ENCODE measurements at regions not wholly inside any gene's neighbourhood (a gene's known extent, or its start where the extent isn't known, plus 50 kb on each side); places are given as distances from the start of the nearest gene placed in this dataset.
"Not testable (repeated sequence)": the region's sequence is repeated elsewhere in the genome, so short reads cannot be mapped to it uniquely, and the experiment has no call there.

DNA sequence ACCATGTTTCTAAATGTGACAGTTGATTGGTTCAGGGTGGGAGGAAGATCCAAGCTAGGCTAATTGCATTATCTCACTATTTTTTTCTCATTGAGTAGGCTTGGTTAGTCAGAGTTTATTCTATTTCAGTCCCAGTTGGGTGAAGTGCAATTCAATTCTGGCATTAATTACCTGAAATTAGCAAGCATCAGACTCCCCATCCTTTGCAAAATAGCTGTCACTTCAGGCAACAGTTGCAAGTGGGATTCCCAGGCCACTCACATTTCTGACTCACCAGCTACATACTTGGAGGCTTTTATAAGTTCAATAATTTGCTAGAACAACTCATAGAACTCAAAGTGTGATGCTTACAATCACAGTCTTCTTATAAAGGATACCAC is 155.8 kb upstream of the HAND2 start:
- DNase-seq: no peak

DNA sequence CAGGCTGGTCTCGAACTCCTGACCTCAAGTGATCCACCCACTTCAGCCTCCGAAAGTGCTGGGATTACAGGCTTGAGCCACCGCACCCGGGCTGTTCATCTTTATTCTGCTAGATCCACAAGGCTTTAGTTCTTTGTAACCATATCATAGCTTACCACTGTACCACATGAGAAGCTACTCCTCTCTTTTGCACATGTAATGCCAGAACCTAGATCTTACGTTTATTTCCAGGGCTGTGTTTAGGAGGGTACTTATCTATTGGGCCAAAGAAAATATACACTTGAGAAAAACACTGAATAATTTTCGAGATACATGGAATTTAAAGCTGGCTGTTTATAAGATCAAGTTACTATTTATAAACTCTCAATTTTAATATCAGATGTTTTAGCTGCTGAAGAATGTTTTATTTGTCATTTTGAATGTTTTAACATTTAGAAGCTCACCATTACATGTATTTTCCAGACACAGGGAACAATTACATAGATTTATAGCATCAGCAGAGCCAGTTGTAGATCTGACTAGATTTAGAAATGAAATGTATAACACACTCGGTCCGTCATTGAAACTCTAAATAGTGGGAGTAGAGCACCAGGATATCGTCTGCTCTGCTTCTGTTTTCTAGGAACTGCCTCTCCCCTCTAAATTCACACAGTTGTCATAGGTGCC is 155.3 kb upstream of the HAND2 start:
- no peak for DNase-seq

DNA sequence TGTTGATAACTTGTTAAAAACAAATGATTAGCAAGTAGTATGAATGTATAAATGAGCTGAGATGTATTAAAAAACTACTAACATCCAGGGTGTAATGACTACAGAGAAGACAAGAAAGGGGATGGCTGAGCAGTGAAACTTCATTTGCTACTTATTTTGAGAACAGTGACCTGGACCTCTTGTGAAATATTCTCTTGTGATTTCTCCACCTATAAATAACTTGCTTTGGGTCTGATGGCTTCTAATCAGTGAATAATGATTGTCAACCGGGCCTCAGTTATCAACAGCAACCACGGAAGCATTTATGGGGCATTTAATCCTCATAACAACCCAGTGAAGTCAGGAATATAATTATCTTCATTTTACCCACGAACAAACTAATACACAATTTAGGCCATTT is 154.2 kb upstream of the HAND2 start:
- DNase-seq: no peak

DNA sequence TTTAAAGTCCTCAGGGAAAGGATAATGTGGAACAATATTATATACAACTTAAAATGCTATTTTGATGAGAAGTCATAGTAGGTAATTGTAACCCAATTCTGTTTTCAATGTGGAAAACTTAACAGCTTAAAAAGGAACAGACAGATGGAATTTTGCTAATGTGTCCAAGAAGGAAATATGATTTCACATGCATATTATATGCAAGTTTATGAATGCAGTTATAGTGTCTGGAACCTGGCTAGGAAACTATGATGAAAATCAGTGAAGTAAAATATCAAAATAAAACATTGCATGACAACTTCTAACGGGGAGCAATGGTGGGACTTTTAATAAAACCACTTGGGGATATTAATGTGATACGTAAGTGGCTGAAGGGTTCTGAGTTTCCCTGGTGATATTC is 152.6 kb upstream of the HAND2 start:
- no peak for DNase-seq

DNA sequence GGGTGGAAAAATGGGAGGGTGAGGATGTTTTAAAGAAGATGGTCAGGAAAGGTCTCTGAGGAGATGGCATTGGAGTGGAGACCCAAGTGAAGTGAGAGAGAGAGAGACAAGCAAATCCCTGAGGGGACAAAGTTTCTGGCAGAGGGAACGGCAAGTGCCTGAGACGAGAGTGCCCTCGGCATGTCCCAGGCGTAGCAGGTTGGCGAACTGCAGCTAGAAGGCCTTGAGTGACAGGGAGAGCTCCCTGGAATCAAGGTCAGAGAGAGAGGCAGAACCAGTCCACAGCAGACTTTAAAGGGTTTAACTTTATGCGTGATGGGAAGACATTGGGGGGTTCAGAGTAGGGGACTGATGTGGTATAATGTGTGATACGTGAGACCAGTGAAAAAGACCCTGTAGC is 150.2 kb upstream of the HAND2 start:
- no peak for DNase-seq

DNA sequence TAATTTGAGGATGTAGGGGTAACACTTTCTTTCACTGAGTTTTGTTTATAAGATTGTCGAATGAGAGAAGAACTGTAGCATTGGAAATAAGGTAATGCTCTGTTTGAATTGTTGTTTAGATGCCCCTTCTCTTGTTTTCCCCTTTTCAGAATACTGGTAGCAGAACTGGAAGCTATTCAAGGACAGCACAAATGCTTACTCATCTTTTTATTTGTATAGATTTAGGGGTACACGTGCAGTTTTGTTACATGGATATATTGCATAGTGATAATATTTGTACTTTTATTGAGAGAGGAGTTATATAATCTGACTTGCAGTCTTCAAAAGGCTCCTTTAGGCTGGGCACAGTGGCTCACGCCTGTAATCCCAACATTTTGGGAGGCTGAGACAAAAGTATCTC is 145.4 kb upstream of the HAND2 start:
- no peak for DNase-seq

DNA sequence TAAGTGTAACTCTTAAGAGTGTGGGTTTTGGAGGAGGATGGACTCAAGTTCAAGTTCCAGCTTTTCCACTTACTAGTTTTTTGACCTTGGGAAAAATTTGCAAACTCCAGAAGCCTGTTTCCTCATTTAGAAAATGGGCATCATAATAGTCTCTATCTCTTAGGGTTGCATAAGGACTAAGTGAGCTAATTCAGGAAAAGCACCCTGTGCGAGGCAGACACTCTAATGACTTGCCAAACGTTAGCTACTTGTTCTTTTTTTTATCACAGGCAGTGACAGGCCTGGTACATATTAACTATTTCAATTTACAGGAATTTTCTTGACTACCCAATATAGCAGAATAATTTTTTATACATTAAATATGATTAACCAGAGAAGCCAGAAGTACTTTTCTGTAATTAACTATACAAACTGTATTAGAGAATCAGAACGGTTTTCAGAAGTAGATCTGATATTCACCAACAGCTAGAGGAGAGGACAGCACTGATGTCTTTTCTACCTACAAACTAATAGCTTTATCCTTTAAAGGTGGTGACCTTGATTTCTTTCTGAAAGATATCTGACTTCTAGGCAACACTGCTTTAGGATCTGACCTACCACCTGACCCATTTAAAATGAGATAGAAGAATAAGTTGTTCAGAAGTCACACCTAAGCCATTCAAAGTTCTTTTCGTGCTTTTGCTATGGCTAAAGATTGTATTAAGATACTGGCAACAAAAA is 139.6 kb upstream of the HAND2 start:
- DNase-seq: no peak

DNA sequence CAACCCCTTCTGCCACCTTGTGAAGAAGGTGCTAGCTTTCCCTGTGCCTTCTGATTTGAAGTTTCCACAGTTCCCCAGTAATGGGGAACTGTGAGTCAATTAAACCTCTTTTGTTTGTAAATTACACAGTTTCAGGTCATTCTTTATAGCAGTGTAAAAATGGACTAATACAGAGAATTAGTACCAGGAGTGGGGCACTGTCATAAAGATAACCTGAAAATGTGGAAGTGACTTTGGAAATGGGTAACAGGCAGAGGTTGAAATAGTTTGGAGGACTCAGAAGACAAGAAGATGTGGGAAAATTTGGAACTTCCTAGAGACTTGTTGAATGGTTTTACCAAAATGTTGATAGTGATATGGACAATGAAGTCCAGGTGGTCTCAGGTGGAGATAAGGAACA is 131.0 kb upstream of the HAND2 start:
- DNase-seq: no peak

DNA sequence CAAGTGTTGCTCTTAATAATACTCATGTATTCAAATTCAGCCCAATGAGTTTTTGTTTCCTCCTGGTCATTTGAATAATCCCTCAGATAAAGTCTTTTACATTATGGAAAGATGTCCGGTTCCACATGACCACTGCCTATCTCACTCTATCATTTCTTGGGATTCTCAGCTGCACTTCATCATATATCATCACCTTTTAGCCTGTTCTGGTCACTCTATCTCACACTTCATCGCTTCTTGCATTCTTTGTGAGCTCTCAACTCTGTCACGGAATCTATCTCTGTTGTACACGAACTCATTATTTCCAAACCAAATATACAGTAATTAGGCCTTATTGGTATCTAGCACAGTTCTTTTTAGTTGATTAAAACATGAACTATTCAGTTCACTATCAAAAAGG is 126.9 kb upstream of the HAND2 start:
- no peak for DNase-seq

DNA sequence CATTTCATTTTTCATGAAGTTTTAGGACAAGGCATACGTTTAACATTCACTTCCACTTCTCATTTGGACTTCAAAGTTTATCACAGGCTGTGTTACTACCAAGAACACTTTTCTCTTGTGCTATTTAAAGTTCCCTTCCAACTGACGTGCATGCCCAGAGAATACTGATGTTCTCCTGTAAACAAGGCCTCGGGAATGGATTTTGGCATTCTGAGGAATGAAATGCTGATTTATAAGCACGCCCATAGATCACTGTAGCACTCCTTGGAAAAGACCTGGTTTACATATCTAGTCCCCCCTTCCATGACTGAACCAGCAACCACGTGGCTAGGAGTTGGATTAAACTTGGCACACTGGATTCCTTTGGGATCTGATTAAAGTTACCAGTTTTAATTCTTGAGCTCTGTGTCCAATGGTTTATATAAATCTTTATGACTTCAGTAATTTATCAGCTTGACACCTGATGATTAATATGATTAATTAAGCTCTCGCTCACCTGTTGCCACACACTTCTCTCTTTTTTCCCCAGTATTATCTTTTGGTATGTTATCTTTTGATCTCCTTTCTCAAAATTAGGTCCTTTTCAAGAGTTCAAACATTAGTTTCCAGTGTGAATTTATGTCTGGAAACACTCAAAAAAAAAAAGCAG is 122.4 kb upstream of the HAND2 start:
- DNase-seq: no peak

DNA sequence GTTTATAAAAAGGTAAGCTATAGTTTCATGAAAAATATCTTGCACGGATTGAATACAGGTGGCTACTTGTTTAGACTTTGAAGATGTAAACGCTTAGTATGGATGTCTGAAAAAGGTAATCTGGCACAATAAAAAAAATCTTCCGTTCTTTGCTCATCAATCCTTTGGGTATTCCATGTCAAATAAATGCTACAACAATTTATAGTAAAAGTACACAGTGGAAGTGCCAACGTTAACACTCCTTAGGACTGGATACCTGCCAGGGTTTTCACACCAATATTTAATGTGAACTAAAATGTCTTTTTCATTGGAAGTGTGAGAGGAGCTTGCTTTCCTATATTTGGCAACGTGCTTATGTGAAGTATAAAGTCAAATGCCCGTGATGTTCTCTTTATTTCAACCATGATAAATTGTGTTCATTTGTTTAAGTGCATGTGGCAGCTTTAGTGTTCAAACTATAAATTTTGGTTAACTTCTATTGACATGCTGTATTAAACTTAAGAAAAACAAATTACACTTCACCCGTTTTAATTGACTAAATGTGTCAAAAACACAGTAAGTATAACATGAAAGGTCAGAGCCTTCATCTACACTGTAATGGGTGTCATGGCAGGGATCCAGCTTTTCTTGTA is 121.7 kb upstream of the HAND2 start:
- DNase-seq: no peak

DNA sequence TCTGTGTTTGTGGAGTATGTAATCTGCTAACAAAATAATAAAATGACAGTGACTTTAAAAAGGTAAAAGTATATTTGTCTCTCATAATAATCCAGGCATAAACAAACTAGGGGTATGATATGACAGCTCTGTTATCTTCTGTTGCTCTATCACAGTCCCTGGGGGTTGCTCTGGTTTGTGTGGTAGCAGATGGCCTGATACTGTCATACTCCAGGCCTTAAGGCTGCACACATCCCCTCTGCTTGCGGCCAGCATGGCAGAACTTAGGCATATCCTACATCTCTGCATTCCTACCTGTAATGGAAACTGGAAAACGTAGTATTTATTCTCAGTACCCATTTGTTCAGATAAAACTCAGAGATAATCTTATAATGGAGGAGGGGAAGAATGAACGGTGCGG is 117.9 kb upstream of the HAND2 start:
- no peak for DNase-seq

DNA sequence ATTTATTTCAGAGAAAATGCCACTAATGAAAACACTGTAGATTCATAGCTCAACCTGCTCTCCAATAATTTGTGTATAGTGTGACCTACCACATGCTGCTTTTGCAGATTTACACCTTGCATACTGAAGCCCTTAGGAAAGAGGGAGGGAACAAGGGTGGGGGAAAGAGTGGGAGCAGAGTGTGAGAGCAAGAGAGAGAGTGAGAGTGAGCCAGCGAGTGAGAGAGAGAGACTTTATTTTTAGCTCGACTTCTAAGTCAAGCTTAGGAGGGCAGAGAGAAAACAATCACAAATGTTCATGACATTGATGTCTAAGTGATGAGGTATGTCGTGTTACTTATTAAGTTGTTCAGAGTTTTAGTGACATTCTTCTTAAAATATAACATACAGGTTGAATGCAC is 112.5 kb upstream of the HAND2 start:
- DNase-seq: no peak

DNA sequence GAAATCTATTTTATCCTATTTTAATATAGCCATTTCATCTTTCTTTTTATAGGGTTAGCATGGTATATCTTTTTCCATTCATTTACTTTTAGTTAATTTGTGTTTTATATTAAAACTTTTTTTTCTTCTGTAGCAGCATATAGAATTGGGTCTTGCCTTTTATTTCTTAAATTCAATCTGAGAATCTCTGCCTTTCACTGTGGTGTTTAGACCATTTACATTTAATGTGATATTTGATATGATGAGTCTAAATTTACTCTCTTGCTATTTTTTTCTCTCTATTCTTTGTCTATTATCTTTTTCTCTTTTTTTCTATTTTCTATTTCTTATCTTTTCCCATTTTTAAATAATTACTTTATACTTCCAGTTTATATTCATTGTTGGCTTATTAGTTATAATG is 105.4 kb upstream of the HAND2 start:
- DNase-seq: no peak

DNA sequence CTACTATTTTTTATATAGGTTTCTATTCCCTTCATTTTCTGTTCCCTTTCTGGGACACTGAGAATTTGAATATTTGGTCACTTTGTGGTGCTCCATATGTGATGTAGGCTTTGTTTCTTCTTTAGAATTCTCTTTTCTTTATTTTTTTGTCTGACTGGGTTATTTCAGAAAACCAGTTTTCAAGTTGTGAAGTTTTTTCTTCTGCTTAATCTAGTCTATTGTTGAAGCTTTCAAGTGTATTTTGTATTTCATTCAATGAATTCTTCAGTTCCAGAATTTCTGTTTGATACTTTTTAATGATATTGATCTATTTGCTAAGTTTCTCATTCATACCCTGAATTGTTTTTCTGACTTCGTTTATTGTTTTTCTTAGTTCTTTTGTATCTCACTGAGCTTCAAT is 96.2 kb upstream of the HAND2 start:
- DNase-seq: no peak

DNA sequence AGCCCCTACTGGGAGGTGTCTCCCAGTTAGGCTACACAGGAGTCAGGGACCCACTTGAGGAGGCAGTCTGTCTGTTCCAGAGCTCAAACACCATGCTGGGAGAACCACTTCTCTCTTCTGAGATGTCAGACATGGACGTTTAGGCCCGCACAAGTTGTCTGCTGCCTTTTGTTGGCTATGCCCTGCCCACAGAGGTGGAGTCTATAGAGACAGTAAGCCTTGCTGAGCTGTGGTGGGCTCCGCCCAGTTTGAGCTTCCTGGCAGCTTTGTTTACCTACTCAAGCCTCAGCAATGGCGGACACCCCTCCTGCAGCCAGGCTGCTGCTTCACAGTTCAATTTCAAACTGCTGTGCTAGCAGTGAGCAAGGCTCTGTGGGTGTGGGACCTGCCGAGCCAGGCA is 88.6 kb upstream of the HAND2 start:
- not testable (repeated sequence) for DNase-seq

DNA sequence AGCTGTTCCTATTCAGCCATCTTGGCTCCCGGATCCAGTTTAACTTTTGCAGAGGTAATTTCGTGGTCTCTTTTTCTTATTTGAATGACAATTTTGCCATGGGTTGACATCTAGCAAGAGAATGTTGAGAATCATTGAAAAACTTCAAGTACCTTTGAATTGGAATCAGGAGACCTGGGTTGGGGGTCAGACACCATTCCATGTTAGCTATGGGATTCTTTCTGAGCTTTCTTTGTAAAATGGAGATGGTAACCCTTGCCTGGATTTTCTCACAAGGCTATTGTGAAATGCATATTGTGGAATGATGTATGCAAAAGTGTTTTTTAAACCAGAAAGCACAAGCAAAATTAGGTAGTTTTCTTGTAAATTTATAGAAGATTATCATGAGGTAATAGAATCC is 79.1 kb upstream of the HAND2 start:
- no peak for DNase-seq

DNA sequence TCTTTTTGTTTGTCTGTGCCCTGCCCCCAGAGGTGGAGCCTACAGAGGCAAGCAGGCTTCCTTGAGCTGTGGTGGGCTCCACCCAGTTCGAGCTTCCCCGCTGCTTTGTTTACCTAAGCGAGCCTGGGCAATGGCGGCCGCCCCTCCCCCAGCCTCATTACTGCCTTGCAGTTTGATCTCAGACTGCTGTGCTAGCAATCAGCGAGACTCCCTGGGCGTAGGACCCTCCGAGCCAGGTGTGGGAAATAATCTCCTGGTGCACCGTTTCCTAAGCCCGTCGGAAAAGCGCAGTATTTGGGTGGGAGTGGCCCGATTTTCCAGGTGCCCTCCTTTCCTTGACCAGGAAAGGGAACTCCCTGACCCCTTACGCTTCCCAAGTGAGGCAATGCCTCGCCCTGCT is 78.6 kb upstream of the HAND2 start:
- DNase-seq: not testable (repeated sequence)

DNA sequence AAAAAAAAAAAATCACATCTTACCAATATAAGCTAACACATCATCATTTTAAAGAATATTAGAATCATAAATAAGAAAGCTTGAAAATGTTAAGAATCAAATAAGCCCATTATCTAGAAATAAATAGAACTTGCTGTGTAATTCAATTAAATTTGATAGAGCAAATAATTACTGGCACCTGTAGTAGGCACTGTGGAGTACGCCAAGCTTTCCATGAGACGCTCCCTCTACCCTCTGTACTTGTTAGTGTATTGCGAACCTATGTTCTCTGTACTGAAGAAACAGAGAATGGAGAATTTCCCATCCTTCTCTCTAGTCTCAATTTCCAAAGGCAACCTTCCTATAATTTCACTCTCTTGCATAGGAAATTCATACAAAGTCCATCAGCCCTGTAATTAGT is 61.7 kb upstream of the HAND2 start:
- no peak for DNase-seq

DNA sequence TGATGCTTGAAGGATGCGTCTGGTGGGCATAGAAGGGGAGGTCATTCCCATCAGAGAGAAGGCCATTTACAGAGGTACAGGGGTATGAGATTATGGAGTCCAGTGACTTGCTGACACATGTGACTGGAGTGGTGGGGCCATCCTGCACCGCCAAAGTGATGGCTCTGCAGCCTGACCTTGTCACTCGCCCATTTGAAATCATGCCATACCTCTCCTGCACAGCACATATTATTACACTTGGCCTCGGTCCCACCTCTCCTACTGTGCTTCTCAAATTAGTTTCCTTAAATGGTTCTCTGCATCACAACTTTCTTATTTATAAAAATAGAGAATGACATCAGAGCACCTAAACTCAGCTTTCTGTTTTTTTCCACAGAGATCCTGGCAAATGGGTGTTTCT is 60.7 kb upstream of the HAND2 start:
- no peak for DNase-seq

DNA sequence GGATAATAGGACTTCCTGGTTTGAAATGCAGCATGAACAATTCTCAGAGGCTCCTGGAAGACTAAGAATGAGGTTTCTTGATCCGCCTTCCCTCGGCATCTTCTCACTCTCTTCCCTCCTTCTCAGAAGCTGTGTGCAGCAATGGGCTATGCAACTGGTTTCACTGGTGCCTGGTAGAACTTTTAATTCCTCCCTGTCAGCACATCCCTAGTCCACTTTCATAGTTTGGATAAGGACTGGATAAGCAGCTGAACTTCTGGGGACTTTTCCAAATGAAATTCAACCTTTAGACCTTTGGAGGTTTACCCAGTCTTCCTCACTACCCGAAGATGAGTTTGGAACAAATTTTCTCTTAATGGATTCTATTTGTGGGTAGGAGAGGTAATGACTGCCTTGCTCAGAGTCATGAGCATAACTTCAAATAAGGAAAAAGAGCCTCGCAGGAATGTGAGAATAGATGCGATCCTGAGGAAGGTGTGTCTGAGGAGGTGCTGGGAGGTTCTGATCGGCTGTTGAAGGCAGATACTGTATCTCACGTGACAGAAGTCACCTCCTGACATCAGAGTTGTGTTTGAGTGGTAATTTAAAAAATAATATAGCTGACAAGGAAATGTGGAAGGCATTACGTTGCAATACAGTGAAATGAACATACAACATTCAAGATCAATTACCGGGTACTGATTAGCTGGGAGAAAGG is 56.0 kb upstream of the HAND2 start:
- no peak for DNase-seq

DNA sequence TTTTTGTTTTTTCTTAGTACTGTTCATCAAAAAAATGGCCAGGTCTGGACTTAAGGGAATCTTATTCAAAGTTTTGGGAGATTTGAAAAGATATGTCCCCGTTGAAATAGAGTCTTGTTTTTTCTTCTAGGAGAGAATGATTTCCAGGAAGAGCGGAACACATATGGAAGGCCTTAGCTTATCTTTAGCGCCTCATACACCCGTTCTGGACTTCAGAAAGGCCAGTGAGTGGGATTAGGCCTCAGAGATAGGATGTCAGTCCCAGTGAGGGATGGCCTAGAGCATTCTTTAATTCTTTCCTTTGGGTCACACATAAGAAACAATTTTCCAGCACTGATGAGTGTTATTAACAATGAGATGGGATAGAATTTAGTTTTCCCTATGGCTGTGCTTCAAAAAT is 54.5 kb upstream of the HAND2 start:
- no peak for DNase-seq

Data from CD4-positive, alpha-beta T cell treated with Interleukin-12 subunit alpha and Interleukin-12 subunit beta, for 1 hour (primary cell).